Lower leg skin (tissue), 4 donors: ENCODE measurements at regions not wholly inside any gene's neighbourhood (a gene's known extent, or its start where the extent isn't known, plus 50 kb on each side); places are given as distances from the start of the nearest gene placed in this dataset.

Experiments used
- DNase-seq, 2 donors: peaks; one replicate each; pipeline ENCODE4 v3.0.0-alpha.2; 2019; ENCODE audit warnings: low spot score in 2 of 2
- H3K4me3 ChIP-seq: fragments of 200-600 bp; sonication (generic); 2 replicates; pipeline ENCODE4 v1.5.1; 2017; ENCODE audit warnings: mild to moderate bottlenecking, low read depth; ENCODE audit not compliant: poor library complexity, severe bottlenecking
- CTCF ChIP-seq, 3 donors: fragments of 450-650 bp; IDR thresholded peaks; one replicate each; pipeline ENCODE4 v1.5.1; 2016; ENCODE audit warnings: antibody characterized with exemption in 3 of 3, mild to moderate bottlenecking in 3 of 3, moderate library complexity in 2 of 3
- POLR2A ChIP-seq, 2 donors: fragments of 450-650 bp; IDR thresholded peaks; one replicate each; pipeline ENCODE4 v1.6.1; 2016 to 2017; ENCODE audit warnings: antibody characterized with exemption in 2 of 2, mild to moderate bottlenecking in 1 of 2, moderate library complexity in 1 of 2
- WGBS, 2 donors: methylation state at CpG; one replicate each; pipeline ENCODE4 v1.1.5; 2018; 5-methylcytosine and 5-hydroxymethylcytosine counted together
- intact Hi-C: fragments of 100-400 bp; cut with DNase I; formaldehyde crosslinking; loops from one replicate; pipeline ENCODE4 v1.15.0; 2023; ENCODE audit warnings: low total_unique reads

GRCh38 chr2:107576991-107577390 is 249.7 kb upstream of the RGPD4 start:
- WGBS, 2 donors, result 87 to 96% methylated on average over 5 of the region's 5 CpGs
- intact Hi-C loops, result no loop called here
- no peak for DNase-seq
- H3K4me3 ChIP-seq, result no peak overlapping the region
- no peak for TF ChIP-seq CTCF (IDR thresholded peaks at IDR 0.05)
- TF ChIP-seq POLR2A (IDR thresholded peaks at IDR 0.05), result no peak

GRCh38 chr2:107582487-107582886 is 244.2 kb upstream of the RGPD4 start:
- no peak overlapping the region for H3K4me3 ChIP-seq
- DNase-seq, result no peak
- TF ChIP-seq POLR2A (IDR thresholded peaks at IDR 0.05), result no peak
- intact Hi-C loops, result no loop called here

GRCh38 chr2:107584577-107584976 is 242.1 kb upstream of the RGPD4 start:
- no peak overlapping the region for H3K4me3 ChIP-seq
- 93 to 100% methylated on average over 1 of the region's 1 CpG for WGBS, 2 donors
- TF ChIP-seq POLR2A (IDR thresholded peaks at IDR 0.05), result no peak
- no peak for DNase-seq
- intact Hi-C loops, result no loop called here

GRCh38 chr2:107585851-107586250 is 240.8 kb upstream of the RGPD4 start:
- WGBS, 2 donors, result 90 to 91% methylated on average over 3 of the region's 3 CpGs
- TF ChIP-seq POLR2A (IDR thresholded peaks at IDR 0.05) (no peak), CTCF (IDR thresholded peaks at IDR 0.05) (no peak)
- intact Hi-C loops, result no loop called here

GRCh38 chr2:107588181-107588580 is 238.5 kb upstream of the RGPD4 start:
- WGBS, 2 donors, result 79 to 84% methylated on average over 5 of the region's 5 CpGs
- H3K4me3 ChIP-seq, result no peak overlapping the region
- TF ChIP-seq POLR2A (IDR thresholded peaks at IDR 0.05), result no peak
- no peak for TF ChIP-seq CTCF (IDR thresholded peaks at IDR 0.05)
- no peak for DNase-seq
- intact Hi-C loops, result no loop called here

More at GRCh38 chr2:107585851-107586250, 240.8 kb upstream of the RGPD4 start:
- no peak for DNase-seq
- H3K4me3 ChIP-seq, result no peak overlapping the region

- 33 to 42% methylated on average over 3 of the region's 3 CpGs for WGBS, 2 donors
- TF ChIP-seq POLR2A (IDR thresholded peaks at IDR 0.05) (no peak), CTCF (IDR thresholded peaks at IDR 0.05) (no peak)
- no peak for DNase-seq
- no peak overlapping the region for H3K4me3 ChIP-seq
- intact Hi-C loops, result no loop called here
Observed at GRCh38 chr2:107589079-107589491, 237.6 kb upstream of the RGPD4 start.

GRCh38 chr2:107591561-107592279 is 235.0 kb upstream of the RGPD4 start:
- WGBS, 2 donors, result 76 to 78% methylated on average over 3 of the region's 3 CpGs
- intact Hi-C loops, result no loop called here
- DNase-seq, result no peak
- no peak overlapping the region for H3K4me3 ChIP-seq
- no peak for TF ChIP-seq POLR2A (IDR thresholded peaks at IDR 0.05)
